ENCODE measurements at regions not wholly inside any gene's neighbourhood (a gene's known extent, or its start where the extent isn't known, plus 50 kb on each side); places are given as distances from the start of the nearest gene placed in this dataset.

DNA sequence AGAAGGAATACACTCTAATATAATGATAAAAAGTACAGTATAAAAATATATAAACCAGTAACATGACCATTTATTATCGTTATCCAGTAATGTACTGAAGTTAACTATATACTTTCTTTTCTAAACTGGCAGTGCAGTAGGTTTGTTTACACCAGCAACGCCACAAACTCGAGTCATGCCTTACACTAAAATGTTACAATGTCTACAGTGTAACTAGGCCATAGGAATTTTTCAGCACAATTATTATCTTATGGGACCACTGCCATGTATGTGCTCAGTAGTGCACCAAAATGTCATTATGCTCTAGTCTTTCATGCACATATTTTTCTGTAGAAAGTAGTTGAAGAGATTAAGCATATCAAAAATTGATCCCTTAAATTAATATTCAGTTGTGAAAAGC is 609.8 kb upstream of the BCHE start:
- H3K9ac ChIP-seq (ENCODE audit: insufficient read depth, low read depth, low read length), result no peak overlapping the region
- 12% methylated on average over 3 of the region's 3 CpGs for WGBS (ENCODE audit: low lambda C conversion rate)

DNA sequence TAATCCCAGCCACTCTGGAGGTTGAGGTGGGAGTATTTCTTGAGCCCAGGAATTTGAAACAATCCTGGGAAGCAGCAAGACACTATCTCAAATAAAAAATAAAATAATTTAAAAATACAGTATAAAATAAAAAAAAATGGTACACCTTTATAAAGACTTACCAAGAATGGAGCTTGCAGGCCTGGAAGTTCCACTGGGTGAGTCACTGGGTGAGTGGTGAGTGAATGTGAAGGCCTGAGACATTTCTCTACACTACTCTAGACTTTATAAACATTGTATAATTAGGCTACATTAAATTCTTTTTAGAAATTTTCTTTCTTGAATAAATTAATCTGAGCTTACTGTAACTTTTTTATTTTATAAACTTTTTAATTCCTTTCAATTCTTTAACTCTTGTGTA is 609.1 kb upstream of the BCHE start:
- H2AFZ ChIP-seq (ENCODE audit: low read length), result no peak overlapping the region
- no TSS peak for BruUV-seq (replicated peaks)
- no peak overlapping the region for H3K4me2 ChIP-seq (ENCODE audit: low read depth, low read length)
- no peak overlapping the region for H3K4me3 ChIP-seq (replicated peaks in 1 of 3; ENCODE audit: insufficient read depth in 1 of 3, low read depth in 2 of 3, low read length in 3 of 3)
- H3K9me3 ChIP-seq (ENCODE audit: low read length), result no peaks in the 10 kb centered on the region
- H3K36me3 ChIP-seq (replicated peaks in 1 of 2; ENCODE audit: control insufficient read depth in 1 of 2, insufficient read depth in 2 of 2, low read length in 2 of 2), result no peaks in the 10 kb centered on the region
- FAIRE-seq (no peak), DNase-seq (ENCODE audit: low spot score) (no peak), ATAC-seq (no peak)
- H4K20me1 ChIP-seq (ENCODE audit: insufficient read depth, low read length), result no peaks in the 10 kb centered on the region
- intact Hi-C loops (cut with micrococcal nuclease; ENCODE audit: unreplicated experiment), result no loop called here
- ChIA-PET POLR2A (no interaction called here), CTCF (ENCODE audit: low intra/inter-chr PET ratio, low total read pairs) (no interaction called here)
- no peak overlapping the region for H3K27ac ChIP-seq (ENCODE audit: extremely low read length, insufficient read depth, low read length)
- H3K27me3 ChIP-seq (ENCODE audit: control insufficient read depth in 1 of 2, insufficient read depth in 2 of 2, low read length in 2 of 2), result no peaks in the 10 kb centered on the region
- no peaks in the 10 kb centered on the region for H3K4me1 ChIP-seq (ENCODE audit: insufficient read depth, low read length)
- in situ Hi-C loops (cut with HindIII; ENCODE audit: extremely low pct_ligation_motif_present, low pct_unique_long_range_greater_than_20kb), result no loop called here
- no peaks in the 10 kb centered on the region for H3K79me2 ChIP-seq (ENCODE audit: insufficient read depth, low read length)
- no peak overlapping the region for H3K9ac ChIP-seq (ENCODE audit: insufficient read depth, low read depth, low read length)
- TF ChIP-seq TEAD2 (CRISPR knock-in tag; IDR thresholded peaks at IDR 0.05), result no peak
- TF ChIP-seq RCOR2 (CRISPR knock-in tag; IDR thresholded peaks at IDR 0.05), result no peak
- no peak for TF ChIP-seq ZNF460 (CRISPR knock-in tag; IDR thresholded peaks at IDR 0.05; ENCODE audit: borderline replicate concordance)
- TF ChIP-seq ZNF570 (CRISPR knock-in tag; IDR thresholded peaks at IDR 0.05; ENCODE audit: borderline replicate concordance), result no peak
- no peak for TF ChIP-seq HNF4A (CRISPR knock-in tag; IDR thresholded peaks at IDR 0.05)
- TF ChIP-seq SKIL (CRISPR knock-in tag; IDR thresholded peaks at IDR 0.05; ENCODE audit: borderline replicate concordance), result no peak
- TF ChIP-seq ZNF782 (CRISPR knock-in tag; IDR thresholded peaks at IDR 0.05; ENCODE audit: borderline replicate concordance), result no peak
- TF ChIP-seq ZNF562 (CRISPR knock-in tag; IDR thresholded peaks at IDR 0.05; ENCODE audit: borderline replicate concordance), result no peak
- TF ChIP-seq, protein P1, sequence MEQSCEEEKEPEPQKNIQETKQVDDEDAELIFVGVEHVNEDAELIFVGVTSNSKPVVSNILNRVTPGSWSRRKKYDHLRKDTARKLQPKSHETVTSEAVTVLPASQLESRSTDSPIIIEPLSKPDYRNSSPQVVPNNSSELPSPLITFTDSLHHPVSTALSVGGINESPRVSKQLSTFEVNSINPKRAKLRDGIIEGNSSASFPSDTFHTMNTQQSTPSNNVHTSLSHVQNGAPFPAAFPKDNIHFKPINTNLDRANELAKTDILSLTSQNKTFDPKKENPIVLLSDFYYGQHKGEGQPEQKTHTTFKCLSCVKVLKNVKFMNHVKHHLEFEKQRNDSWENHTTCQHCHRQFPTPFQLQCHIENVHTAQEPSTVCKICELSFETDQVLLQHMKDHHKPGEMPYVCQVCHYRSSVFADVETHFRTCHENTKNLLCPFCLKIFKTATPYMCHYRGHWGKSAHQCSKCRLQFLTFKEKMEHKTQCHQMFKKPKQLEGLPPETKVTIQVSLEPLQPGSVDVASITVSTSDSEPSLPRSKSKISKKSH (CRISPR knock-in tag; IDR thresholded peaks at IDR 0.05; ENCODE audit: borderline replicate concordance), result no peak
- no peak for TF ChIP-seq RXRB (CRISPR knock-in tag; IDR thresholded peaks at IDR 0.05; ENCODE audit: borderline replicate concordance)
- TF ChIP-seq, protein P2, sequence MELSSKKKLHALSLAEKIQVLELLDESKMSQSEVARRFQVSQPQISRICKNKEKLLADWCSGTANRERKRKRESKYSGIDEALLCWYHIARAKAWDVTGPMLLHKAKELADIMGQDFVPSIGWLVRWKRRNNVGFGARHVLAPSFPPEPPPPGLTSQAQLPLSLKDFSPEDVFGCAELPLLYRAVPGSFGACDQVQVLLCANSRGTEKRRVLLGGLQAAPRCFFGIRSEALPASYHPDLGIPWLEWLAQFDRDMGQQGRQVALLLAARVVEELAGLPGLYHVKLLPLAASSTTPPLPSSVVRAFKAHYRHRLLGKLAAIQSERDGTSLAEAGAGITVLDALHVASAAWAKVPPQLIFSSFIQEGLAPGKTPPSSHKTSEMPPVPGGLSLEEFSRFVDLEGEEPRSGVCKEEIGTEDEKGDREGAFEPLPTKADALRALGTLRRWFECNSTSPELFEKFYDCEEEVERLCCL (CRISPR knock-in tag; IDR thresholded peaks at IDR 0.05; ENCODE audit: borderline replicate concordance), result no peak

More for the DNA sequence above, 609.8 kb upstream of the BCHE start:
- POLR2A ChIA-PET, result no interaction called here
- DNase-seq (ENCODE audit: low spot score), result no peak
- Histone ChIP-seq H3K4me1 (ENCODE audit: insufficient read depth, low read length) (no peaks in the 10 kb centered on the region), H3K4me3 (replicated peaks in 1 of 3; ENCODE audit: insufficient read depth in 1 of 3, low read depth in 2 of 3, low read length in 3 of 3) (no peak overlapping the region), H3K27ac (ENCODE audit: extremely low read length, insufficient read depth, low read length) (no peak overlapping the region), H3K27me3 (ENCODE audit: control insufficient read depth in 1 of 2, insufficient read depth in 2 of 2, low read length in 2 of 2) (no peaks in the 10 kb centered on the region), H3K36me3 (replicated peaks in 1 of 2; ENCODE audit: control insufficient read depth in 1 of 2, insufficient read depth in 2 of 2, low read length in 2 of 2) (no peaks in the 10 kb centered on the region), H3K4me2 (ENCODE audit: low read depth, low read length) (no peak overlapping the region), H3K79me2 (ENCODE audit: insufficient read depth, low read length) (no peaks in the 10 kb centered on the region), H4K20me1 (ENCODE audit: insufficient read depth, low read length) (no peaks in the 10 kb centered on the region), H3K9me3 (ENCODE audit: low read length) (no peaks in the 10 kb centered on the region), H2AFZ (ENCODE audit: low read length) (no peak overlapping the region)
- in situ Hi-C loops (cut with HindIII; ENCODE audit: extremely low pct_ligation_motif_present, low pct_unique_long_range_greater_than_20kb) (no loop called here), intact Hi-C loops (cut with micrococcal nuclease; ENCODE audit: unreplicated experiment) (no loop called here)
- TF ChIP-seq, protein P3, sequence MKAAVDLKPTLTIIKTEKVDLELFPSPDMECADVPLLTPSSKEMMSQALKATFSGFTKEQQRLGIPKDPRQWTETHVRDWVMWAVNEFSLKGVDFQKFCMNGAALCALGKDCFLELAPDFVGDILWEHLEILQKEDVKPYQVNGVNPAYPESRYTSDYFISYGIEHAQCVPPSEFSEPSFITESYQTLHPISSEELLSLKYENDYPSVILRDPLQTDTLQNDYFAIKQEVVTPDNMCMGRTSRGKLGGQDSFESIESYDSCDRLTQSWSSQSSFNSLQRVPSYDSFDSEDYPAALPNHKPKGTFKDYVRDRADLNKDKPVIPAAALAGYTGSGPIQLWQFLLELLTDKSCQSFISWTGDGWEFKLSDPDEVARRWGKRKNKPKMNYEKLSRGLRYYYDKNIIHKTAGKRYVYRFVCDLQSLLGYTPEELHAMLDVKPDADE (CRISPR knock-in tag; IDR thresholded peaks at IDR 0.05), result no peak
- TF ChIP-seq ZNF235 (CRISPR knock-in tag; IDR thresholded peaks at IDR 0.05; ENCODE audit: borderline replicate concordance), result no peak
- TF ChIP-seq ZNF20 (CRISPR knock-in tag; IDR thresholded peaks at IDR 0.05), result no peak
- no peak for TF ChIP-seq ZNF34 (CRISPR knock-in tag; IDR thresholded peaks at IDR 0.05; ENCODE audit: borderline replicate concordance)
- no peak for TF ChIP-seq MEF2D (CRISPR knock-in tag; IDR thresholded peaks at IDR 0.05)
- ATAC-seq, result no peak
- BruUV-seq (replicated peaks), result no TSS peak
- CTCF ChIA-PET (ENCODE audit: low intra/inter-chr PET ratio, low total read pairs), result no interaction called here
- no peak for FAIRE-seq

Measured in HepG2 (cell line).